NCI-H2029 (cell line): ENCODE measurements at regions not wholly inside any gene's neighbourhood (a gene's known extent, or its start where the extent isn't known, plus 50 kb on each side); places are given as distances from the start of the nearest gene placed in this dataset.

ENCODE experiments used
- DNase-seq: peaks from one replicate; lab custom pipeline; 2025; lab: John Stamatoyannopoulos, UW

DNA sequence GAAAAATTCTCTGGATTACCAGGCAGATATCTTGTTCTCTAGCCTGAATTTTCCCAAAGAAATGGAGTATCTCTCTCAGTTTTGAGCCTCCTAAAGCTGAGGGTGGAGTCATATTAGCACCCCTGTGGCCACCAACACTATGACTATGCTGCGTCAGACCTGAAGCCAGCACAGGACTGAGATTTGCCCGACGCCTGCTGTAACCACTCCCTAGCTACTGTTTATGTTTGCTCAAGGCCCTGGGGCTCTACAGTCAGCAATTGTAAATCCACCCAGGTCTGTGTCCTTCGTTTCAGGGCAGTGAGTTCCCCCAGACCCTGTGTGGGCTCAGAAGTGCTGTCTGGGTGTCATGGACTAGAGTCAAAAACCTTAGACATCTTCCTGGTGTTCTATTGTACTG is 61.4 kb downstream of the ZXDA start:
- DNase-seq, result no peak

DNA sequence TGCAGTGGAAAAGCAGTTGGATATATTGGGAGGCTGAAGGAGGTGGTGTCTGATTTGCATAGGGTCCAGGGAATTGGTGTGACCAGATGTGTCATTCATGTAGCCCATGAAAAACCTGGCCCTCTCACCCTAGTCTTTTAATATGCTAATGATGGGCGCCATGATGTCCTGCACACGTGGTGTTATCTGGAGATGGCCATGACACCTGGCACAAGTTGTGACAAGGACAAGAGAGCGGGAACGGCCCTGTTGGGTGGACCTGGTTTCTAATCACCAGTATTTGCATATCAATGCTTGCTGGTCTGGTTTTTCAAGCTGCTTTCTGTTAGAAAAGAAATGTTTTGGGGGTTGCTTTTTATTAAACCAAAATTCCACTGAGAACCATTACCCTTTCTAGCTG is 87.4 kb downstream of the ZXDA start:
- DNase-seq, result no peak

DNA sequence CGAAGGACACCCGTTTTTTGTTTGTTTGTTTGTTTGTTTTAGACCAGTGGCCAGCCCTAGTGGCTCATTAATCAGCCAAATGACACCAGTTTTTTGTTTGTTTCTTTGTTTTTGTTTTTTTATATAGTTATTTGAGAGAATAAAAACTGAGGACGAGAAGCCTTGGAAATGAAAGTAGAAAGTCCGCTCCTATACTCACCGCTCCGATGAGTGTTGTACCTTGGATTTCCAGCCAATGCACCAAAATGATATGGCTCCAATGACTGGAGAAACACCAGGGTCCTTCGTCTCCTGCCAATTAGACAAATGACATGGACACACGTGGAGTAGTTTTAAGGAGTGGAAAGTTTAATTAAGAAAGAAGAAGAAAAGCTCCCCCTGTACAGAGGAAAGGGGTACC is 87.9 kb downstream of the ZXDA start:
- DNase-seq, result no peak

DNA sequence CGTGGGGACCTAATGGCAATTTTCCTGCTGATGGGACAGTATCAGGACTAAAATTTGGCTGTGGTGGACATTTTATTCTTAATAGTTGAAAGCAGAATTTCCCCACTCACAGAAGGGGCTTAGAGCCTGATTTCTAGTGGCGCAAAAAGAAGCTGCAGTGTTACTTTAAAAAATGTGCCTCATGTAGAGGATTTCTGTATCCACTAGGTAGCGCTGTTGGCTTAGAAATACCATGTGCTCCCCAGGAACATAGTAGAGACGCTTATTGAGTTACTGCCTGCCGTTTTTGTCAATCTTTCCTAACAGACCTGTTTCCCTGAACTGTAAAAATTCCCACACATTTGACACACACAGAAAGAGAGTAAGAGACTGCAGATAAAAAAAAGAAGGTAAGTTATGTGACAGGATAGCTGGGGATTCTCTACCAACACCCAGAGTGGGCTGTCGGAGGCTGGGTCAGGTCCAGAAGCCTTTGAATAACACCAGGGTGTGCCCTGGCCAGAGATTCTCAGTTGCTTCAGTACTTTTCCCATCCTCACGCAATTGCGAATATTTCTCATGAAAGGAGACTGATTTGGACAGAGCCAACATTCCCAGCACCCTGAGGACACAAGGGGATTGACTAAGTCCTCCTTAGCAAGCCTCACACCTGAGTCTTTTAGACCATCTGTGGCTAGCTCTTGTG is 88.4 kb downstream of the ZXDA start:
- DNase-seq, result peak; percentile 11

DNA sequence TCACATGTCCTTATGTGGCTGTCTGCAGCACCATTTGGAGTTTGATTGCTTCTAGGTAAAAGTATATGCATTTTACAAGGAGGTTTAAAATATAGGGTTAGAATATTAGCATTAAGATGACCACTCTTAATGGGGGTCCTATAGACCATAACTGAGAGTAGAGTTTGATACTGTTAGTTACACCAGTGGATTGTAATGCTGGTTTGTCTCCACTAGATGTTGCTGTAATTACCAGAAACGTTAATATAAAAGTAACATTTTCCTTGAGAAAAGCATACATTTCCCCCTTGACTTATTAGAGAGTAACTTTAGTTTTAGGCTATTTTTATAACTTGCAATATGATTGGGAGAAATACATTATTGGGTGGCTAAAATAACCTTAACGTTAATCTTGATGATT is 93.0 kb downstream of the ZXDA start:
- no peak for DNase-seq

DNA sequence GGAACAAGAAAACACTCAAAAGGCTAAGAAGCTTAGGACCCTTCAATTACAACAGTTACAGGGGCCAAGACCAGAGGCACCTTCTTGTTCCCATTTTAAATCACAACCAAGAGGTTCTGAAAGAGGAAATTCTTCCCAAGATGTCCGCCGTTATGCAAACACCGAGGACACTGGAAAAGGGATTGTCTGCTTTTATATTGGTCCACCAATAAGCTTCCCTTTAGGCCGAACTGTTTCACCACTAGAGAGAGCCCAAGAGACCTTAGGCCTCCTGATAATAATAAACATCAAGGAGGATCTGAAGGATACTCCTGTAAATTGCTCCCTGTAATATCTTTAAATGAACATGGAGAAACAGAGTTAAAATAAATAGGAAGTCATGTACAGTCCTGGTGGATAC is 92.6 kb upstream of the NLRP2B start:
- DNase-seq, result no peak

DNA sequence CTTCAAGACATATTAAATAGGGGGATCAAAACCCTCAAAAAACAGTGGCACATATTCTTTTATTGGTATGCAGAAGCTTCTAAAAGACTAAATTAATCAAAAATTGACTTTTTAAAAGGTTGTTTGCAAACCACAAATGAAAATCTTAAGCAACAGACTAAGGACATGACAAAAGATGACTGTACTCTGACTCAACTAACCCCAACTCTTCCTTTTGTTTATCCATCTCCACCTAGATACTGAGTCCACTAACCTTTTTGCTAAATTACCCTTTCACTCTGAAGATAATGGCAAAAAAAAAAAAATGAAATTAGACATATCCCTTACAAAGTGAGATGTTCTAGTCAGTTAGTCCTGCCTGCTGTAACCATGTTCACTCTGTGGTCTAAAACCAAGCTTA is 91.6 kb upstream of the NLRP2B start:
- no peak for DNase-seq

DNA sequence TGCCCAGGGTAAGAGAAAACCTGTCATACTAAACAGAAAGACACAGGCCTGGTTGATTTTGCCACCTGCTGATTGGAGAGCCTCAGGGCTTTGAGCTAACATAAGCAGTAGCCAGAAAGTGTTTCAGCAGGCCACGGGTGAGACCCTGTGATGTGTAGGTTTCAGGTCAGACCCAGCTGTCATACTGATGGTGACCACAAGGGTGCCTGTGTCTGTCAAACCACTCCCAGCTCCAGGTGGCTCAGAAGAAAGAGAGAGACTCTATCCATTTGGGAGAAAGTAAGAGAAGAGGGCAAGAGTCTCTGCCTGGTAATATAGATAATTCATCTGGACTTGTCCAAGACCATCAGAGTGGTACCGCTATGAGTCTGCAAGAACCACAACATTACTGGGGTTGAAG is 72.8 kb upstream of the NLRP2B start:
- DNase-seq, result no peak

DNA sequence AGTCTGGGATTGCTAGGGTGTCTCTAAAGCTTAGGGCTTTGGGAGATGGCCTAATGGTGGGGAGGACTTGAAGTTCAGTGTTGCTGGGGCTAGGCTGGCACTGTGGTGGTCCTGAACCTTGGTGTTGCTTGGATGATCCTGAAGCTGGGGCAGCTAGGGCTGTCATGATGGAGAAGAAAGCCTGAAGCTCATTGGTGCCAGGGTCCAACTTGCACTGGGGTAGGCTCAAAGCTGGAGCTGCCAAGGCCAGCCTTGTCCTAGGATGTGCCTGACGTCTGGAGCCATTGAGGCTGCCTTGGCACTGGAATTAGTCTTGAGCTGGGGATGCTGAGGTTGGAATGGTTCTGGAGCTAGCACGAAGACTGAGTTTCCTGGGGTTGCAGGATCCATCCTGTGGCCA is 61.0 kb upstream of the NLRP2B start:
- DNase-seq, result no peak

DNA sequence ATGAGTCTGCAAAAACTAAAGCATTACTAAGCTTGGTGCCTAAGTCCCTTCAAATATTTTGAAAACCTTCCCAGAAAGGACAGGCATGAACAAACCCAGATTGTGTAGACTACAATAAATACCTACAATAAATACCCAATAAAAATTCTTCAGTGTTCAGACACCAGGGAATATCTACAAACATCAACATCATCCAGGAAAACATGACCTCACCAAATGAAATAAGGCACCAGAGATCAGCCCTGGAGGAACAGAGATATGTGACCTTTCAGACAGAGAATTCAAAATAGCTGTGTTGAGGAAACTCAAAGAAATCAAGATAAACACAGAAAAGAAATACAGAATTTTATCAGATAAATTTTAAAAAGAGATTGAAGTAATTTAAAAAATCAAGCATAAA is 57.8 kb upstream of the NLRP2B start:
- no peak for DNase-seq
